GM12865 (cell line): ENCODE measurements at regions not wholly inside any gene's neighbourhood (a gene's known extent, or its start where the extent isn't known, plus 50 kb on each side); places are given as distances from the start of the nearest gene placed in this dataset.
"Not testable (repeated sequence)": the region's sequence is repeated elsewhere in the genome, so short reads cannot be mapped to it uniquely, and the experiment has no call there.

ENCODE experiments used
- DNase-seq: peaks from one replicate; pipeline ENCODE4 v3.0.0; 2010; ENCODE audit warnings: low read depth
- H3K4me3 ChIP-seq: 2 replicates; pipeline ENCODE4 v1.5.1; 2011; ENCODE audit warnings: mild to moderate bottlenecking, low read depth, low read length, control low read depth
- TF ChIP-seq, protein P1 (sequence below): IDR thresholded peaks from 2 replicates; pipeline ENCODE4 v1.5.1; 2011; ENCODE audit warnings: low read length, control low read depth, low read depth, inconsistent platforms; ENCODE audit not compliant: insufficient read depth; ENCODE audit errors: missing control alignments

GRCh38 chr16:21487956-21488355 lies 111.4 kb upstream of the METTL9 start:
- DNase-seq, H3K4me3 ChIP-seq: not testable (repeated sequence)

DNA sequence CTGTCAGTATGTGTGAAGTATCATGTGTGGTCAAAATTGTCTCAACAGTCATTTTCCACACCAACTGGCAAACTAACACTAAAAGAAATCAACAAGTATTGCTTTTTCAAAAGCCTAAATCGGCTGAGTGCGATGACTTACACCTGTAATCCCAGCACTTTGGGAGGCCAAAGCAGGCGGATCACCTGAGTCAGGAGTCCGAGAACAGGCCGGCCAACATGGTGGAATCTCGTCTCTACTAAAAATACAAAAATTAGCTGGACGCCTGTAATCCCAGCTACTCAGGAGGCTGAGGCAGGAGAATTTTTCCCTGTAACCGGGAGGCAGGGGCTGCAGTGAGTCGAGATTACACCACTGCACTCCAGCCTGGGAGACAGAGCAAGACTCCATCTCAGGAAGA lies 100.3 kb upstream of the METTL9 start:
- DNase-seq: not testable (repeated sequence)
- peak overlapping the region; percentile 37 for H3K4me3 ChIP-seq

- peak overlapping the region; percentile 97 for H3K4me3 ChIP-seq
- DNase-seq: peak; percentile 84
Observed at GRCh38 chr16:21501223-21501868, 98.0 kb upstream of the METTL9 start.

DNA sequence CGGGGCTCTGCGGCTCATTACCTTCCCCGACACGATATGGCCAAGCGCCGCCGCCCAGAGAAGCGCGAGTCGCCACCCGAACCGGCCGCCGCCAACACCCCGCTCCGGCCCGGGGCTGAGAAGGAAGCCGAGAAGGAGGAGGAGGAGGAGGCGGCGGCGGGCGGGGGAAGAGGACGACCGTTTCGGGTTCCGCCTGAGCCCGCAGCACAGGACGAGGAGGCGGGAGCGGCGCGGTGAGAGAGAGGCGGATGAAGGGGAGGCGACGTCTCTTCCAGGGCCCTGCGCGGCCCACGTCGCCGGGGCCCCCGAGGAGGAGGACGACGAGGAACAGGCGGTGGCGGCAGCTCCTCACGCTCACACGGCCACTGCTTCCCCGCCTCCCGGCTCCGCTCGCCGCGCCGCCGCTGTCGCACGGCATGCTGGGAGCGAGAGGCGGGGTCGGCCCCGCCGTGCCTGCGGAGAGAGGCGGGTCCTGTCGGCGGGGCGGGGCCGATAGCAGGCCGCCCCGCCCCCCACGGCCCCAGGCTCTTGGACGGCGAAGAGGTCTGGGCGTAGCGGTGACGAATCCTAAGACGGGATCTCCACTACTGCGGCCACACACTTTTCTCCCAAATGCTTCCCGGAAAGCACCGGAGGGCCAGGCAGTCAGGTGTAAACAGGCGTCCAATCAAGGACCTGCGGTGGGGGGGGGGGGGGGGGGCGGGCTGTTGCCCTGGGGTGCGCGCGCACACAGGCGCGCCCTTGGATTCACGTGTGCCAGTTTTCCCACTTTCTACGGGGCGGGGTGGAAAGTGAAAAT lies 97.3 kb upstream of the METTL9 start:
- TF ChIP-seq, protein P1, sequence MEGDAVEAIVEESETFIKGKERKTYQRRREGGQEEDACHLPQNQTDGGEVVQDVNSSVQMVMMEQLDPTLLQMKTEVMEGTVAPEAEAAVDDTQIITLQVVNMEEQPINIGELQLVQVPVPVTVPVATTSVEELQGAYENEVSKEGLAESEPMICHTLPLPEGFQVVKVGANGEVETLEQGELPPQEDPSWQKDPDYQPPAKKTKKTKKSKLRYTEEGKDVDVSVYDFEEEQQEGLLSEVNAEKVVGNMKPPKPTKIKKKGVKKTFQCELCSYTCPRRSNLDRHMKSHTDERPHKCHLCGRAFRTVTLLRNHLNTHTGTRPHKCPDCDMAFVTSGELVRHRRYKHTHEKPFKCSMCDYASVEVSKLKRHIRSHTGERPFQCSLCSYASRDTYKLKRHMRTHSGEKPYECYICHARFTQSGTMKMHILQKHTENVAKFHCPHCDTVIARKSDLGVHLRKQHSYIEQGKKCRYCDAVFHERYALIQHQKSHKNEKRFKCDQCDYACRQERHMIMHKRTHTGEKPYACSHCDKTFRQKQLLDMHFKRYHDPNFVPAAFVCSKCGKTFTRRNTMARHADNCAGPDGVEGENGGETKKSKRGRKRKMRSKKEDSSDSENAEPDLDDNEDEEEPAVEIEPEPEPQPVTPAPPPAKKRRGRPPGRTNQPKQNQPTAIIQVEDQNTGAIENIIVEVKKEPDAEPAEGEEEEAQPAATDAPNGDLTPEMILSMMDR: no peak
- H3K4me3 ChIP-seq: peak overlapping the region; percentile 97
- DNase-seq: peak; percentile 95

DNA sequence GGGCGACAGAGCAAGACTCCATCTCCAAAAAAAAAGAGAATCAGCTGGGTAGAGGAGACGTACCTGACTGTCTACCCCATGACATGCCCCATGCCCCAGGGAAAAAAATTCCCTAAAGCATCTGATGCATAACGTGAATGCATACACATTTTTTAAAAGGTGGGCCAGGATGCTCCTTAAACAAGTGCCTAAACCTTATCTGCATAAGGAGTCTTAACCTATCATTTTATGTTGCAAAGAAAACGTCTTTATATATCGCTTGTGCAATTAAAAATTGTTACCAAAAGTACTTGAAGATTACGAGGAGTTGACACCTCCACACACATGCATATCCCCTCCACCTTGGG lies 95.8 kb upstream of the METTL9 start:
- DNase-seq: not testable (repeated sequence)

DNA sequence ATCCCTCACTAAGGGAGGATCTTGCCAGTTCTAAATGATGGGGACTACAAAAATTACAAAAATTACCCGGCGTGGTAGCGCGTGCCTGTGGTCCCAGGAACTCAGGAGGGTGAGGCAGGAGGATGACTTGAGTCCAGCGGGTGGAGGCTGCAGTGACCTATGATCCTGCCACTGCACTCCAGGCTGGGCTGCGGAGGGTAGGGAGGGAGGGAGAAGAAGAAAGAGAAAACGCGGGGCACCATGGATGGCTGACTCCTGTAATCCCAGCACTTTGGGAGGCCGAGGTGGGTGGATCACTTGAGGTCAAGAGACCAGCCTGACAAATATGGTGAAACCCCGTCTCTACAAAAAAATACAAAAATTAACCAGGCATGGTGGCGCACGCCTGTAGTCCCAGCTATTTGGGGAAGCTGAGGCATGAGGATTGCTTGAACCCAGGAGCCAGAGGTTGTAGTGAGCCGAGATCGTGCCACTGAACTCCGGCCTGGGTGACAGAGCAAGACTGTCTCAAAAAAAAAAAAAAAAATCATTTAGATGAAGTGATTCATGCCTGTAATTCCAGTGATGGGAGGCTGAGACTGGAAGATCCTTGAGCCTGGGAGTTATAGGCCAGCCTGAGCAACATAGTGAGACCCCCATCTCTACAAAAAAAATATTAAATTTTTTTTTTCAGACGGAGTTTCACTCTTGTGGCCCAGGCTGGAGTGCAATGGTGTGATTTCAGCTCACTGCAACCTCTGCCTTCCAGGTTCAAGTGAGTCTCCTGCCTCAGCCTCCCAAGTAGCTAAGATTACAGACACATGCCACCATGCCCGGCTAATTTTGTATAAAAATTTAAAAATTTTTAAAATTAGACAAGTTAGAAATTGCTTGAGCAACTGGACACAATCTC lies 95.2 kb upstream of the METTL9 start:
- H3K4me3 ChIP-seq, DNase-seq: not testable (repeated sequence)

More for the DNA sequence above, 95.8 kb upstream of the METTL9 start:
- H3K4me3 ChIP-seq: not testable (repeated sequence)

DNA sequence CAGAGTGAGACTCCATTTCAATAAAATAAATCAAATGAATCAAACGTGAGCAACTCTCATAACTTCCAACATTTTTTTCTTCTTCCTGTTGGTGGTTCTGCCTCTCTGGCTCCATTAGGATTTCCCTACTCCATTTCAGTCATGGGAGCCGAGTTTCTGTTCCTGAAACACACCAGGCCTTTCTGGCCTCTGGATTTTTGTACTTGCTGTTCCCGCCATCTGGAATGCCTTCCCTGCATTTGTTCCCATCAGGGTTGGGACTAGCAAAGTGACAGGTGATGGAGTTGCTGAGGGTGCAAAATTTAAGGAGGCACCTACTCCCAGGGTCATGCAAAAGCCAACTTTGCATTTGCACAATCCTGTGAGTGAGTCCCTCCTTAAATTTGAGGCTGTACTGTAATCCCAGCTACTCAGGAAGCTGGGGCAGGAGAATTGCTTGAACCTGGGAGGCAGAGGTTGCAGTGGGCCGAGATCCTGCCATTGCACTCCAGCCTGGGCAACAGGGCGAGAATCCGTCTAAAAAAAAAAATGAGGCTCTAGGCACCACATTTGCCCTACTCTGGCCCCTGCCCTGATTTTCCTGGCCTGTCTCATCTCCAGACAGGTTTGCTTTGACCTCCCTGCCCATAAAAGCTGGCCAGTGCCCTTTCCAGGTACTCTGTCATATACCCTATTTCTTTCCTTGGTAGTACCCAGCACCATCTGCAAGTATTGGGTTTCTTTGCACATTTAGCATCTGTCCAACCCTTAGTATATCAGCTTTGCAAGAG lies 93.4 kb upstream of the METTL9 start:
- not testable (repeated sequence) for H3K4me3 ChIP-seq

GRCh38 chr16:21506857-21507456 lies 92.4 kb upstream of the METTL9 start:
- DNase-seq: peak; percentile 89

More for the DNA sequence above, 93.4 kb upstream of the METTL9 start:
- DNase-seq: not testable (repeated sequence)

GRCh38 chr16:21507631-21508305 lies 91.6 kb upstream of the METTL9 start:
- H3K4me3 ChIP-seq: peak overlapping the region; percentile 46
- not testable (repeated sequence) for DNase-seq

More at GRCh38 chr16:21506857-21507456, 92.4 kb upstream of the METTL9 start:
- H3K4me3 ChIP-seq: peak overlapping the region; percentile 46

DNA sequence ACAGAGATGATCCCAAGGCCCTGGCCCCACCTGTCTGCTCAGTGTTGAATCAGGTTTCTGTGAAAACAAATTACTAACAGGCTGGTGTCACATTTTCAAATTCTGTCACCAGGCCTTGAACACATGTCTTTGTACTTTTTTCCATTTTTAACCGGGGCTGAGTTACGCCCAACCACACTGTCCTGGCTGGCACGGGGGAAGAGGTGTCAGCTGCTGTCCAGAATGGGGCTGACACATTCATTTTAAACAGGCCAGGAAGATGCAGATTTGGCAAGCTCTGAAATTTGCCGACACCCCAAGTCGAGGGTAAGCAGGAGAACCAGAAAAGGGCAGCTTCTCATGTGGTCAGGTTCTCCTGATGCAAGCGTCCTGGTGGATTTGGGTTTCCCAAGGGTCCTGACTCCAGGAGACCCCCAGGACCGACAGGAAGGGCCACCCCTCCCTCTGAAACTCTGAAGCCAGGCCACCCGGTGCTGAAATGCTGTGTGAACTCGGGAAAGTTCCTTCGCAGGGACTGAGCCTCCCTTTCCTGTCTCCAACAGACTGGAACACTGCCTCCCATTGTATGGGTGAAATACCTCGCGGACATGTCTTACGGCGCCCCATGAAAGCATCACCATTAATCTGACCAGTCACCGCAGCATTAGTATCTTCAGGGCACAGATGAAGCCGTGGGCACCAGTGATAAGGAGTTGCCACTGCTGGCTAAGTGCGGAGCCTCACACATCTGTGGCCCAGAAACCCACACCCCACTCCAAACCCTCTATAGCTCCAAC lies 90.5 kb upstream of the METTL9 start:
- not testable (repeated sequence) for H3K4me3 ChIP-seq
- peak; percentile 38 for DNase-seq

DNA sequence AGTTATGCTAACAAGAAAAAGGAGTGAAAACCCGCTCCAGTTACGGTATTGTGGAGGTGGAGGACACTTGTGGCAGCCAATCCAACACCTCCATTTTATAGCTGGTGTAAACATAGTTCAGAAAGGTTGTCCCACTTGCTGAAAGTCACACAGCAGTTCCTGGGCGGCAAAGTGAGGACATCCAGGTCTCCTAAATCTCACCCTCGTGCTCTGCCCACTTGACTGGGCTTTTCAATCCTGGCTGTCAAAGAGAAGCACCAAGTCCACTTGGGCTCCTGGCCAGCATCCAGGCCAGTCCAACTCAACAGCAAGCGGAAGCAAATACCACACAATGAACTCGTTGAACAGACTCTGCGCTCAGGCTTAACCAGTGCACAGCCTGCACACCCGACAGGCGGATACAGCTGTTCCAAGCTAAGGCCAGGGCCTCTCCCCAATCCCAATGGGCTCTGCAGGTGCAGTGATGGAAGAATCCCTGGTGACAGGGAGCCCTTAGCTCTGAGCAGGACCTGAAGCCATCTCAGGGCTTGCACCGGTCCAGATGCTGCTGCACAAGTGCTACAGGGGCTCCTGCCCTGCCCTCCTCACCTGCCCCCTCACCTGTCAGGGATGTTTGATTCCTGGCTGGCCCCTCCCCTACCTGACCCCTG lies 89.8 kb upstream of the METTL9 start:
- DNase-seq, H3K4me3 ChIP-seq: not testable (repeated sequence)

DNA sequence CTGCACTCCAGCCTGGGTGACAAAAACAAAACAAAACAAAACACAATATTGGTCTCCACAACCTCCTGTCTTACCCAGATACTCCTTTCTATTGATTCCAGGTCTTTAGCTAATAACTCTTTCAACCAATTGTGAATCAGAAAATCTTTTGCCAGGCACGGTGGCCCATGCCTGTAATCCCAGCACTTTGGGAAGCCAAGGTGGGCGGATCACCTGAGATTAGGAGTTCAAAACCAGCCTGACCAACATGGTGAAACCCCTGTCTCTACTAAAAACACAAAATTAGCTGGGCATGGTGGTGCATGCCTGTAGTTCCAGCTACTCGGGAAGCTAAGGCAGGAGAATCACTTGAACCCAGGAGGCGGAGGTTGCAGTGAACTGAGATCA lies 88.5 kb upstream of the METTL9 start:
- not testable (repeated sequence) for DNase-seq, H3K4me3 ChIP-seq

DNA sequence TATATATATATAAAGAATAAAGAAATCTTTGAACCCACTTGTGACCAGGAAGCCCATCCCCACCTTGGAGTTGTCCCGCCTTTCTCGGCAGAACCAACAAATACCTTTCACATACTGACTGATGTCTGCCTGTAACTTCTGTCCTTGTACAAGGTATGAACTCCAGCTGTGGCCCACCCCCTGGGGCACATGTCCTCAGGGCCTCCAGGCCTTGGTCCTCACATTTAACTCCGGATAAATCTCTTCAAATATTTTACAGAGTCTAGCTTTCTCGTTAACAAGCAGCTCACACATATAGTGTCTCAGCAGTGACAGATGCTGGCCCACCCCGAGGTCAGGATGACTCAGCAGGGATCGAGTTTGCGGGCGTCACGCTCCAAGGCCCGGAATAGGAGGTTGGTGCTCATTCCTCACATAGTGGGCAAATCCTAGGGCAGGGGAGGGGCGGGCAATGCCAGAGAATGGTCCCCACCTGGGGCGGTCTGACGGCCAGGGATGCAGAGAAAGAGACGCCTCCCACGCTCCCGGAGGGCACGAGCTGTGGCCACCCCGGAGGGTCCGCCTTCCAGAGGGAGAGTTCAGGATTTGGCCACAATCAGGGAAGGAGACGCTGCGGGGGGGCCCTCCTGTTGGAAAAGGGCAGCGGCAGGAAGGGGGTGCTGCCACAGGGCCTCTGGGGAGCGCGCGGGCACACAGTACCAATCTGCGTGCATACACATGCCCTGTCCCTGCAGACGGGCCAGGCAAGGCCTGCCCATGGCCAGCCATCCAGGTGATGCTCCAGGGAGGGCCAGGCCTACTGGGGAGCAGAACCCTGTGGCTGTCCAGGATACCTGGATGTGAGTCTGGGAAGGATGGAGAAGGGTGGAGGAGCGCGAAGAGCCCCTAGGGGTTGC lies 87.8 kb upstream of the METTL9 start:
- not testable (repeated sequence) for H3K4me3 ChIP-seq, DNase-seq
